HG02642 (cell line): ENCODE measurements at regions not wholly inside any gene's neighbourhood (a gene's known extent, or its start where the extent isn't known, plus 50 kb on each side); places are given as distances from the start of the nearest gene placed in this dataset.
"Not testable (repeated sequence)": the region's sequence is repeated elsewhere in the genome, so short reads cannot be mapped to it uniquely, and the experiment has no call there.

Source experiments
- ATAC-seq: cut with Tn5 transposase; IDR thresholded peaks from one replicate; pipeline ENCODE4 v1.9.1; 2021; ENCODE audit warnings: mild to moderate bottlenecking; ENCODE audit not compliant: unreplicated experiment, poor library complexity

DNA sequence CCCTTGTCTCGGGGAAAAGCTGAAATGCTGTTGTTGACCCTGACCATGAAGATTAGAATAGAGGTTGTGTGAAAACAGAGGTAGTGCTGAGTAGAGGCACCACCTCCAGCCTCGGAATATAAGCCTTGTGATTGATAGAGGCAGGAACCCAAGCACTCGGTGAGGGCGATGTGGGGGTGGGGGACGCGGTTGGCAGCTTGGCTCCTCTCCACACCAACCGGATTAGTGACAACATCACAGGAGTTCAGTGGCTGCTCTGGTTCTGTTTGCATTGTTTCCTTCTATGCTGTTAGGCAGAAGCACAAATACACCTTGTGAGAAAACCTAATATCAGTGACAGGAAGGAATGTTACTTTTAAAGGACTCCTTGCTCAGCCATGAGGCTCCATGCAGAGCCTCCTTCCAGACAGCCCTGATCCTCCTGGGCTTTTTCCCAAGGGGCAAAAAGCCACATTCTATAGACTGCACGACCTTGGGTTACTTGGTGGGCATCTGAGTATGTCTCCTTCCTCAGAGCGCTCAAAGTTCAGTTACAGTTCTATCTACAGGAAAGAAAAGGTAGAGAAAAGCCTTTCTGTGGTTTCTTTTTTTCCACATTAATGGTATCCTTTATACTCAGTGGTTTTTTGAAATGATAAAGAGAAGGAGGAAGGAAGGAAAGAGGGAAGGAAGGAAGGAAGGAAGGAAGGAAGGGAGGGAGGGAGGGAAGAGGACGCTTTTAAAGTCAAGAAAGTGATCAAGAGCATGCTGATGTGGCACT, 150.4 kb upstream of the NOCT start:
- ATAC-seq: no peak

DNA sequence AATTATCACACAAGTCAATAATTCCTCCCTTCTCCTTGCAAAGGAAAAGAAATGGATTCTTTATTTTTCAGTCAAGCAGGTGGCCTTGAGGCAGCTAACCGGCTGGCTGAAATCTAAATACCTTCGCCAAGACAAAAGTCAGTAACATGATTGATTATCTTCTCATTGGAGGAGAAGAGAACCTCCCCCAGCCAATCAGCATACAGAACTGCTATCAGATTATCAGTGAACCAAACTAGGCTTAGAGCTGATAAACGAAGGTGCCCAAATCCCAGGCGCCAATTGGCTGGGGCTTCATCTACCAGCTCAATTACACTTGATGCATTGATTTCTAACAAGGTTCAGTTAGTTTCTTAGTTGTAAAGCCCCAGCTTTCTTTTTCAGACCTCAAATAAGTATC, 152.4 kb upstream of the NOCT start:
- no peak for ATAC-seq

DNA sequence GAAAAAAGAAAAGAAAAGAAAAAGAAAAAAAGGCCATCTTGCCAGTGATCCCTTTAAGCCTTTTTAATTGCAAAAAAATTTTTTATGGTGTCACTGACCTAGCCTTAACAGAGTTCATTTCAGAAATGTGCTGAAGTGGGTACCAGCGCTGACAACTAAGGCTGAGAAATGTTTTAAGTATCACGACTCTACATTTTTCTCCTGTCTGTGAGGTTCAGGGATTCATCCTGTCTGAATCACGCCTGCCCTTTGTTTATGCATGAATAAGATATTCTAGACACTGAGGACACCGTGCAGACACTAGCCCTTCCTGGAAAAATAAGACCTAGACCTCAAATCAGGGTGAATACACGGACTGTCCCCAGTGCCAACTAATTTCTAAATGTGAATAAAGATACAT, 154.4 kb upstream of the NOCT start:
- ATAC-seq: no peak

DNA sequence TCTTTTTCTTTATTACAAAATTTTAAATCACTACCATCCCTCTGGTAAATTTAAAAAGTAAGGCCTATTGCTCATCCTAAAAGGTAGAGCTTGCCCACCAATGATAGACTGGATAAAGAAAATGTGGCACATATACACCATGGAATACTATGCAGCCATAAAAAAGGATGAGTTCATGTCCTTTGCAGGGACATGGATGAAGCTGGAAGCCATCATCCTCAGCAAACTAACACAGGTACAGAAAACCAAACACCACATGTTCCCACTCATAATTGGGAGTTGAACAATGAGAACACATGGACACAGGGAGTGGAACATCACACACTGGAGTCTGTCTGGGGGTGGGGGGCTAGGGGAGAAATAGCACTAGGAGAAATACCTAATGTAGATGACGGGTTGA, 155.2 kb upstream of the NOCT start:
- not testable (repeated sequence) for ATAC-seq

DNA sequence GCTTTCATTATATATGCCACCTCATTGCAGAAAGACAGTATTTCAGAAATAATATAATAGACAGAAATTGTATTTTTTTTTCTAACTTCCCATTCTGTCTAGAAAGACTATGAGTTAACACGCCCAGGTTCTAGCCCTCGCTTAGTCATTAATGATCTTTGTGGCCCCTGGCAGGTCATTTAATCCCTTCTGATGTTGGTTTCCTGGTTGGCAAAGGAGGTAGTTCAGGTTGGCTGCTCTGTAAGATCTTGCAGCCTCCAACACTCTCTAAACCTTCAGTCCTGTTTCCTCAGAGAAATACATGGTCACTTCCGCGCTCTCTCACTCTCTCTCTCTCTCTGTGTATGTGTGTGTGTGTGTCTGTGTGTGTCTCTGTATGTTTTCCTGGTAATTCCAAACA, 156.3 kb upstream of the NOCT start:
- no peak for ATAC-seq

DNA sequence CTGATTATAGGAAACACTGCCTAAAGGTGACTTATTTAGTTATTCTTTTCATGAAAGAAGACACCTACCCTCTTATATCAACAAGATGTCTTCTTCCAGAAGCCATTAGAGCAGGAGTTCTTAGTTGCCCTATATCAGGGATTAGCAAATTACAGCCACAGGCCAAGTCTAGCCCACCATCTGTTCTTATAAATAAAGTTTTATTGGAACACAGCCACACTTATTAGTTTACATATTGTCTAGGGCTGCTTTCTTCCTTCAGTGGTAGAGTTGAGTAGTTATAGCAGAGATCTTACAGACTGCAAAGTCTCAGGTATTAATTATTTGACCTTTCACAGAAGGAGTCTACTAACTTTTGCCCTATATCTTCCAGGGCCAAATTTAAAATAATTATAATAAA, 157.2 kb upstream of the NOCT start:
- ATAC-seq: no peak

DNA sequence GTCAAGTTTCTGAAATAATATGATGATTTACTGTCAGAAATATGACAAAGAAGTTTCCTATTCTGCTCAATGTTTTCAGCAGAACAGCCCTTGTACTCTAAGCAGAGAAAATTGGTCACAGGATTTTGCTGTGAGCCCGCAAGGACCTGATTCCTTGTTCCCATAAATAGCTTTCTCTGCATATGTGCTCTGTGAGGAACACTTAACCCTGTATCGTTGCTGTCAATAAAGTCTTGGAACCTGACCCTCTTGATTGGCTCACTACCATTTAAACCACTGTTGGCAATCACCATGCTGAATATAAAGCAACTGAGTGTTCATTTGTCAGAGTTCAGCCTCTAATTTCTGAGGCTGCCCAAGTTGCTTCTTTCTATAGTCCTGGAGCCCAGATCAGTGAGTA, 158.2 kb upstream of the NOCT start:
- ATAC-seq: no peak

DNA sequence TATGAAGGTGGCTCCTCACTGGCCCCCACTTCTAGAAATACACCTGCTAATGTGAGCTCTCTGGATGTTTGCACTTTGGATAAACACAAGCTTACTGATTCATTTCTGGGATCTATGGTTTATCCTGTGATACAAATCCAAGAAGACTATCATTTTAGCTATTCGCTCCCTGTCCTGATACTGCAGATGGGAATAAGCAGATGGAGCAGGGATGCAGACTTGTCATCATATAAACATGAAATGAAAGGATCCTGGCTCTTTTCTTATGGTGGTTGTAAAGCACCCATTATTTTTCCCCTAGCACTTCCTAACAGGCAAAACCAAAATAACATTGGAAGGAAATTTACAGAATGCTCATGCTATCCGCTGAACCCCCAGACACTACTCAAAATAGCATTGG, 162.9 kb upstream of the NOCT start:
- no peak for ATAC-seq

DNA sequence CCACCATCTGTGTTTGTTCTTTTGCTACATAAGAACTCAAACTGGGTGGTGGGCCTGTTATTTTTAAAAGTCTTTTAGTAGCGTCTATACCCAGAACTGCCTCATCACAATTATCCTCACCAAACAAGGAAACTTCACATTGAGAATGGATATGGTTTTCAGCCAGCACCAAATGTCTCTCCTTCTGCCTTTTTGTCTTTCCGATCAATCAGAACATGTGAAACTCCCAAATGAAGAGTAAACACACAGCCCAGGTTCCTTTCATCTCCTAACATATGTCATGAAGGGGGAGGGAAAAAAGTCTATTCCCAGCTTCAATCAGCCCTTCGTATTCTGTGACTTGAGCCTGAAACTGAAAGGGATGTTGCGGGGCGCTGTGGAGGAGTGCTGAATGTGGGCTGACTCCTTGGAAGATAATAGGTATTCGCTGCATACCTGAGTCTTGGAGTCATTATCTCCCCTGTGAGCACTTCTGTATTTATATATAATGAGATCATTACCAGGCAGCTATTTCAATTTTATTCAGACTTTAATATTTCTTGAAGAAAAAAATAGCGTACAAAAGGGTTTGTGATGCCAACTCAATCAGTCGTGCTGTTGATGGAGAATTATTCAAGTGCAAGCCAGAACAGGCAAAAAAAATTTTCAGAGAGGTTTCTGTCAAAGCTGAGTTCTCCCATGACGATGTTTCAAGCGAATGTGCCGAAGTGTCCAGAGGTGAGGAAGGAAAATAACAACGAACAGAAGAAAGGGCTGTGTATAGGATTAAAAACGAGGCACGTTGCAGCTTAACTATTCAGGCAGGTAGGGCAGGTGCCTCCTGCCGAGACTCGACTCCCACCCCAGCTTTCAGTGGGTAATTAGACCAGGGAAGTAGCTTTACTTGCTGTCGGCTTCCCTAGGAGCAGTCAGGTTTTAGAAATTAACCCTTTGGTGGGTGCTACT, 163.9 kb upstream of the NOCT start:
- ATAC-seq: no peak

DNA sequence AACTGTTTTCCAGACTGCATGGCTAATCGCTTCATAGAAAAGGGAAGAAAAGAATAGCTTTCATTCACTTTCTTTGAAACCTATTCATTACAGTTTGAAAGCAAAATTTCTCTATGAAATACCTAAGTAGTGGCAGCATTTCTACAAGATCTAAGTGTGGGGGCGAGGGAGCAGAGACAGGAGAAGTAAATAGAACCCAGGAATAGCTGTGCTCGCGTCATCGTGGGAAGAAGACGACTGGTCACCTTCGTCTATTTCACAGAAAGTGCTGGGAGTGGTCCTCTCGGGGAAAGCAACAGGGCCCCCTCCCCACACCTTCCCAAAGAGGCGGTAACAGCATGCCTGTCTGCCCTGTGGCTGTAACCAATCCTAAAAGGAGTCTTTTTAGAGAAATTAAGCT, 169.9 kb upstream of the NOCT start:
- no peak for ATAC-seq

DNA sequence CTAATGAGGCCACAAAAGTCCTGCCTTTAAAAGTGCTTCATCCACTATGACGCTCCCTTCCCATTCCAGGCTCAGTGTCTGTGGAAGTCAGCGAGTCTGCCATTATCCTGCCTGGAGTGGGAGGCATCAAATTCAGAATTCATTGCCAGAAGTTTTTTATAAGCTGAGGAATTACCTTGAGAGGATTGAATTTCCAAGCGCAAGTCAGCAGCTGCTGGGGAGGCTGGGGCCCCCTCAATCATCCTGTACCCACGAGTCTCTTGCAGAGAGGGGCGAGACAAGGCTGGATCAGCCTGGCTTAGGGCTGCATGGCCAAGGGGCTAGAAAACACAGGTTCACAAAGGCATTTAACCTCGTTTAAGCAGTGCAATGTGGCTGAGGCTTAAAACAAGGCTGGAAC, 170.5 kb upstream of the NOCT start:
- no peak for ATAC-seq

DNA sequence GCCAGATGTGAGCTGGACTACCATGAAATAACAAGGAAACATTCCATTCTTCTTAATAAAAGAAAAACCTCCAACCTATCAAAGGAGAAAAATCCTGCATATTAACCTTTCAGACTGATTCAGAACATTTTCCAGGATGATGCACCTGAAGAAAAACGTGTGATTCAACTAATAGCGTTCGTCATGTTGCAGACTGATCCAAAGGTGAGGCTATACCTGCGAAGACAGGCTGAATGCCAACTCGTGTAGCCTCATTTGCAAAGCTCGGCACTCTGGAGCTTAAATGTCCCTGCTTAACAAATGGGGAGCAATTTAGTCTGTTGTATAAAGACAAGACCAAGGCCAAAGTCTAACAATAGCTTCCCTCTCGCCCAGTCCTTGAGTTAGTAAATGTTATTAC, 172.0 kb upstream of the NOCT start:
- ATAC-seq: no peak

DNA sequence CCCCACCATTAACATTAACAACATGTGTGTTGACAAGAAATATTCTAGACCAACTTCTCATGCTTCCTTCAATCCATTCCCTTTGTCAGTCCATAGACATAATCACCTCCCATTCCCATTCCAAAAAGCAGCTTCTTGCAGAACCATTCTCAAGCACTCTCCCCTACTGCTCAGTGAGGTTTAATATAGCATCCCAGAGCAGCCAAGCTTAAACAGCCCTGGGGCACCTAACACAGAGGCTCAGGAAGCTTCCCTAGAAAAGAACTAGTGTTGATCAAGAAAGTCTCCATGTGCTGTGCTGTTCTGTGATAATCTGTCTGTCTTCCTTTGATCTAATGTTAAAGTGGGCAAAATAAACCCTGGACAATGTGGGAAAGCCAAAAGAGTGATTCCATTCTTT, 174.2 kb upstream of the NOCT start:
- ATAC-seq: no peak

DNA sequence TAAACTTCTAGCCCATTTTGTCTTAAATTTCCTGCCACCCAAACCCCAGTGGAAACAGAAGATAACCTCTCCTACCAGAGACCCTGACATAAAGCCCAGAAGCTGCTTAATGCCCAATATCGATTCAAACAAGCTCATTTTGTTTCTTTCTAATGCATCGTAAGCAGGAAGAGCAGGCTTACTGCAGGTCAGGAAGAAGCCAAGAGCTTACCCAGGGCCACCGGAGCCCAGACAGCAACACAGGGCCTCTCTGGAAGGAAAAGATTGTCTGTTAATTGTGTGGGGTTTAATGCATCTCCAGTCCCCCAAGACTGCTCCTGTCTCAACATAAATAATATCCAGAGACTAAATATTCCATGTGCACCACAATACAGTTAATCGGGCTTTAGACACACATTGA, 177.3 kb upstream of the NOCT start:
- no peak for ATAC-seq

DNA sequence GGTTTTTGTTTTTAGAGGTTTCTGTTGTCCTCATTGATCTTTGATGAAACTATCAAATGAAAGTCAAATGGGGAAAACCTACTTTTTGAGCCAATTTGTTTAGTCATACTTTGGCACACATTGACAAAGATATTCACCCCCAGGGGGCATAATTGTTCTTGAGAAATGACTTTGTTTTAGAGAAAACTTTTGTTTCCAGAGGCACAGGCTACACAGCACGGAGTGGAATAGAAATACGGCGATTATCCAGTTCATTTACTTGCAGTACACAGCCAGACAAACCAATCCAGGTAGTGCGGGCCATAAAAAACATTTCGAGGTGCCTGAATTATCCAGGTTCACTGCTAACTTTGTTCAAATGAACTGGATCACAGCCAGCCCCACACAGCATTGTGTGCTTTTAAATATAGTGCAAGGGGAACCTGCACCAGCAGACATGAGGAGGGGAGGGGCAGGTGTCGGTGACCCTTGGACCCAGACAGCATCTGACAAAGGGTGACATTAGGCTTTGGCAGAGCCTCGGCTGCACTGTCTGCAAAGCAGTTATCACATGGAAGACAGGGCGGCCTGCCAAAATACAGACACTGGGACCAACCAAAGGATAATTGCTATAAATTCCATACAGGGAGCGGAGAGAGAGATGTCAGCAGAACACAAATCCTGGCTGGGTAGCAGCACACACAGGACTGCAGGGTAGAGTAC, 179.6 kb upstream of the NOCT start:
- ATAC-seq: no peak

DNA sequence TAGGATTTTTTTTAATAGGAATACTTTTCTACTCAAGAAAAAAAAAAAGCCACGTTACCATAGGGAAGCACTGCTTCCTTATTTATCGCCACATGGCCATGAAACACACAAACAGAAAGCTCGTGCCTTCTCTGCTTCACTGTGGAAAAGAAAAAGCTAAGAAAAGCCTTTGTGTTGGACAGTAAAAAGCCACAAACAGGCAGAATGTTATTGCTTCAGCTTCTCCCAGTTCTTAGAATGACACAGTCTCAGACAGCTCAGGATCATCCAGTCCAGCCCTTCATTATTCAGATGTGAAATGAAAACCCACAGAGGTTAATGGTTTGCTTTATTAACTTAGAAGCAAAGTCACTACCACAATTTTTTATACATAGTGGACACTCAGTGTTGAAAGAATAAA, 181.6 kb upstream of the NOCT start:
- peak; percentile 45 for ATAC-seq

DNA sequence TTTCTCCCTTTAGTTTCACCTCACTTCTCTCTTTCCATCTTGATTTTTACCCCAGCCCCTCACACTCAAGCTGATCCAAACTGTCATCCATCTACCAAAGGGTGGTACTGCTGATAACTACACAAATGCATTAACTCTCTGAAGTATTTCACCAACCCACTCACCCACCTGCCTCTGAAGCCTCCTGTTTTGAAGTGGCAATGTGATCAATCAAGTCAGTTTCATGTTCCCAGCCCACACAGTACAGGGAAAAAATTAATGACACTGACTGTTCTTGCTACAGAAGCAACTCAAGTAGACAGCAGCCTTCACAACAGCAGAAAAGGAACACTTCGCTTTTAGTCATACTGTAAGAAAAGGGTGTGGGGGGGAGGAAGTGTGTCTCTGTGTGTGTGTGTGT, 183.0 kb upstream of the NOCT start:
- peak; percentile 37 for ATAC-seq

DNA sequence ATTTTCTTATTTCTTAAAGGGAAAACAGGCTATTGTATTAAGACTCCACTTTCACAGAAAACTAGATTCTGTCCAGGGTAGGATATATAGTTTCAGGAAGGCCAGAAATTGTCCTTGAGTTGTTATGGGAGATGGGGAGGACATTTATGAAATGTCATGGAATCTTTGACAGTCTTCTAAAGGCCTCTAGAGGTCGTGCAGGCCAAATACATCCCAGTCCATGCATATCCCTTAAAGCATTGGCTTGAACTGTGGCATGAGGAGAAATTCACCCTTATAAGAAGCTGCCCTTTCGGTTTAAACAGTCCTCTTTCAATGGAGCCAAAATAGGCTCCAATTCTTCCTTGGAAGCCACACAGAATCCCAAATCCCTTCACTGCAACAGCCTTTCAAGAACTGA, 183.6 kb upstream of the NOCT start:
- no peak for ATAC-seq

DNA sequence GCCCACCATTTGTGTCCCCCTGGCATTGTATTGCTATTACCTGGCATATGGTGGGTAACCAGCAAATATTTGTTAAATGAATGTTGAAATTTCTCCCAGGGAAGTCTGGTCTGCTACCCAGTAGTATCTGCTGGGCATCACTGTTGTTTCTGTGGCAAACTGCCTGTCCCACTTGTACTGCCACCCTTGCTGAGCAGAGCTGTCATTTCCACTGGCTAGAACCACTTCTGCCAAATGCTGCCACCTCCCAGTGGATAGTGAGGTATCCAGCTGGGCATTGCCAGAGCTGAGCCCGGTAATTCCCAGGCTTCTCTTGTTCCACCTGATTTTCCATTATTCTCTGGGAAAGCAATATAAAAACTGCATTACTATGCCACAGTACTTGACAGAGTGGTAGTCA, 186.7 kb upstream of the NOCT start:
- ATAC-seq: no peak

DNA sequence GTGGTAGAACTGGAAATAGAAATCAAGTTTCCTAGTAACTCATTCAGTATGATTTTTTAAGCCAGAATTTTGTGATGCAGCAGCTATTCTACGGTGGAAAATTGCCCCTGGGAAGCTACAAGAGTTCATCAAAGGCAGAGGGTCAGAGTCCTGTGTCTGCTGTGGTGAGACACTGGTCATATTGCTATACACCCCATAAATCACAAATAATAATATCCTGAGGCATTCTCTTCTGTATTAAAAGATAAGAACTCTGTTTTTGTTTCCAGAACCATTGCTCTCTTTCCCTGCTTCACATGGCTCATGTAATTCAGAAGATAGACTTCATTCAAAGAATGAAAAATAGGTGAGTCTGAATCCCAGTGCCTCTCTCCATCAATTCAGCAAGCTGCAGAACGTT, 188.8 kb upstream of the NOCT start:
- no peak for ATAC-seq

DNA sequence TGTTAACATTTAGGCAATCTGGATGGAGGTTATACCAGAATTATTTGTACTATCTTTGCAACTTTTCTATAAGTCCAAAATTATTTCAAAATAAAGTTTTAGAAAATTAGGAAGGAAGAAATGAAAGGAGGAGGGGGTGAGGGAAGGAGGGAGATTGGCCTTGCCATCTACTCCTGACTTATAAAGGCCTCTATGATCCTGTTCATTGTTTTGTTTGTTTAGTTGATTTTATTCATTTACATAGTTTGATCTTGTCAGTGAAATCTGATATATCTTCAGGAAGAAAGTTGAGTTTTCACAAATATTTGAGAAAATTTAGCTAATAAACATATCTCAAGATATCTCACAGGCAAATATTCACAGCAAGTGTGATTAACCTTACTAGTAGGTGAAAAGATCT, 189.3 kb upstream of the NOCT start:
- no peak for ATAC-seq
